ENCODE measurements at regions not wholly inside any gene's neighbourhood (a gene's known extent, or its start where the extent isn't known, plus 50 kb on each side); places are given as distances from the start of the nearest gene placed in this dataset.

DNA sequence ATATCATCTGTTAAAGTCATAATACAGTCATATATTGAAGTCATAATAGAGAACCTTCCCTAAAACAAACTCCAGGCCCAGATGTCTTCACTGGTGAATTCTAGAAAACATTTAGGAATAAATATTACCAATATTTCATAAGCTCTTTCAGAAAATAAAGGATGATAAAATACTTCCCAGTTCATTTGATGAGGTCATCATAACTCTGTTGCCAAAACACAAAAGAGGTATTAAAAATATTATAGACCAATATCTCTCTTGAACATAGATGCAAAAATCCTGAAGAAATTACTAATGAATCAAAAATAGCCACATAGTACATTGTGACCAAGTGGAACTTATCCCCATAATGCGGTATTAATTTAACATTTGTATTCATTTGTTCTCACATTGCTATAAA lies 132.4 kb upstream of the ZP4 start:
- DNase-seq (ENCODE audit: low read depth, low spot score) (no peak), FAIRE-seq (no peak)
- H3K36me3 ChIP-seq (ENCODE audit: control insufficient read depth in 2 of 2, extremely low read depth in 1 of 2, insufficient read depth in 2 of 2, low read length in 2 of 2): no peaks in the 10 kb centered on the region
- H3K4me2 ChIP-seq (ENCODE audit: insufficient read depth, low read length): no peak overlapping the region
- no peaks in the 10 kb centered on the region for H3K9me3 ChIP-seq (replicated peaks; ENCODE audit: control insufficient read depth, insufficient read depth, low read length)
- dilution Hi-C loops (cut with MboI; ENCODE audit: extremely low pct_ligation_motif_present, low sequenced_read_pairs) (no loop called here), intact Hi-C loops (cut with micrococcal nuclease) (no loop called here)
- H3K27me3 ChIP-seq (ENCODE audit: control insufficient read depth in 2 of 2, insufficient read depth in 2 of 2, low read length in 2 of 2): no peaks in the 10 kb centered on the region
- no peak overlapping the region for H2AFZ ChIP-seq (ENCODE audit: low read depth, low read length)
- no peaks in the 10 kb centered on the region for H3K9me1 ChIP-seq (replicated peaks; ENCODE audit: control insufficient read depth, extremely low read depth, insufficient read depth, low read length)
- H3K9ac ChIP-seq (replicated peaks; ENCODE audit: extremely low read depth, insufficient read depth, low read length): no peak overlapping the region
- no TSS peak for BruUV-seq (replicated peaks)
- no peaks in the 10 kb centered on the region for H3K79me2 ChIP-seq (ENCODE audit: control insufficient read depth, insufficient read depth, low read length)
- ChIA-PET POLR2A (no interaction called here), CTCF (no interaction called here)
- H4K20me1 ChIP-seq (replicated peaks; ENCODE audit: control insufficient read depth, extremely low read depth, insufficient read depth, low read length): no peaks in the 10 kb centered on the region
- no peaks in the 10 kb centered on the region for H3K4me1 ChIP-seq (ENCODE audit: control insufficient read depth, extremely low read depth, insufficient read depth, low read length)
- TF ChIP-seq, protein P1, sequence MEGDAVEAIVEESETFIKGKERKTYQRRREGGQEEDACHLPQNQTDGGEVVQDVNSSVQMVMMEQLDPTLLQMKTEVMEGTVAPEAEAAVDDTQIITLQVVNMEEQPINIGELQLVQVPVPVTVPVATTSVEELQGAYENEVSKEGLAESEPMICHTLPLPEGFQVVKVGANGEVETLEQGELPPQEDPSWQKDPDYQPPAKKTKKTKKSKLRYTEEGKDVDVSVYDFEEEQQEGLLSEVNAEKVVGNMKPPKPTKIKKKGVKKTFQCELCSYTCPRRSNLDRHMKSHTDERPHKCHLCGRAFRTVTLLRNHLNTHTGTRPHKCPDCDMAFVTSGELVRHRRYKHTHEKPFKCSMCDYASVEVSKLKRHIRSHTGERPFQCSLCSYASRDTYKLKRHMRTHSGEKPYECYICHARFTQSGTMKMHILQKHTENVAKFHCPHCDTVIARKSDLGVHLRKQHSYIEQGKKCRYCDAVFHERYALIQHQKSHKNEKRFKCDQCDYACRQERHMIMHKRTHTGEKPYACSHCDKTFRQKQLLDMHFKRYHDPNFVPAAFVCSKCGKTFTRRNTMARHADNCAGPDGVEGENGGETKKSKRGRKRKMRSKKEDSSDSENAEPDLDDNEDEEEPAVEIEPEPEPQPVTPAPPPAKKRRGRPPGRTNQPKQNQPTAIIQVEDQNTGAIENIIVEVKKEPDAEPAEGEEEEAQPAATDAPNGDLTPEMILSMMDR (IDR thresholded peaks at IDR 0.05; ENCODE audit: extremely low read depth in 1 of 2, insufficient read depth in 1 of 2, low read depth in 1 of 2, low read length in 2 of 2): no peak
- TF ChIP-seq GATA2 (IDR thresholded peaks at IDR 0.05; ENCODE audit: insufficient read depth, insufficient read length, low read depth, low read length): no peak
- no peak for TF ChIP-seq EZH2 (IDR thresholded peaks at IDR 0.05; ENCODE audit: borderline replicate concordance, low read depth, low read length, severe bottlenecking)
- TF ChIP-seq POLR2A (IDR thresholded peaks at IDR 0.05; ENCODE audit: low read depth, low read length): no peak
- TF ChIP-seq, protein P2, sequence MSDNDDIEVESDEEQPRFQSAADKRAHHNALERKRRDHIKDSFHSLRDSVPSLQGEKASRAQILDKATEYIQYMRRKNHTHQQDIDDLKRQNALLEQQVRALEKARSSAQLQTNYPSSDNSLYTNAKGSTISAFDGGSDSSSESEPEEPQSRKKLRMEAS (IDR thresholded peaks at IDR 0.05; ENCODE audit: insufficient read depth, insufficient read length): no peak
- no peak for TF ChIP-seq JUN (IDR thresholded peaks at IDR 0.05; ENCODE audit: borderline replicate concordance, insufficient read depth, insufficient read length, low read depth)
- no peak for TF ChIP-seq MYC (IDR thresholded peaks at IDR 0.05; ENCODE audit: low read depth, low read length)
- TF ChIP-seq FOS (IDR thresholded peaks at IDR 0.05; ENCODE audit: borderline replicate concordance, insufficient read depth, low read length): no peak
- no peak for TF ChIP-seq POLR2AphosphoS5 (IDR thresholded peaks at IDR 0.05; ENCODE audit: insufficient read depth, low read depth, low read length)
- no peak overlapping the region for H3K4me3 ChIP-seq (replicated peaks in 1 of 3; ENCODE audit: insufficient read depth in 1 of 3, low read depth in 1 of 3, low read length in 3 of 3)
- H3K27ac ChIP-seq (ENCODE audit: insufficient read depth, low read depth, low read length): no peak overlapping the region

All from endothelial cell of umbilical vein (primary cell).